ENCODE measurements at regions not wholly inside any gene's neighbourhood (a gene's known extent, or its start where the extent isn't known, plus 50 kb on each side); places are given as distances from the start of the nearest gene placed in this dataset.
"Not testable (repeated sequence)": the region's sequence is repeated elsewhere in the genome, so short reads cannot be mapped to it uniquely, and the experiment has no call there.

DNA sequence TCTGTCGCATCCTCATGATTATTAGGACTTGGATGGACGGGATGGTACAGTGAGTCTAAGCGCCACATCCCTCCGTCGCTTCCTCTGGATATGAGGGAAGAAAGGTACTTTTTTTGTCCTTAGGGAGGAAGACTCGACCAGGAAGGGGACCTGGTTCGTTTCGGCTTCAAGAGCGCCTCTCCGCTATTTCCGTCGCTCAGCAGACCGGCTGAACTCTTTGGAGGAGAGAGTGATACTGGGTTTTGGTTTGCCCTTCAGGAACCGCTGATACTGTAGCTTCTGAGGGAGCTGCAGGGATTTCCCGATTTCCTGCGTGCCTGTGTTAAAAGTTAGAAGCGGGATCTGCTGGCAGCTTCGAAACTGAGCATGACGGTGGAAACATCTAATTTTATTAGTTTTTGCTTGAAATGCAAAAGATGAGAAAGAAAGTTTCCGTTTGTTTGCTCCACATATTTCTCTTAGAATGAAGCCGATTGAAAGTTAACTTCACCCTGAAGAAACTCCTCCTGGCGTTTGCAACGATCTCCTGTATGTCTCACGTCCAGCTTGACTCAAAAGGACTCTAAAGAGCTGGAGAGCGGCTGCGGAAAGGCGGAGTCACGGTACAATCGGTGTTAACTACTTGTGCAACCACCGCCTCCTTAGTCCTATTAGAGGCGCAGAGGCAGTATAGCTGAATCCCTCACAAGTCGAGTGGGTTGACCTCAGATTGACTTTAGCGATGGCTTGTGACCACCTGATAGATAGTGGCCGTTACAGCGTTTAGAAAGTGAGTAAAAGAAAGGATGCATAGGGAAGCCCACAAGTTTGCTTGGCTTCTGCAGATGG is 129.4 kb downstream of the TRIM27 start:
- DNase-seq (ENCODE audit: low read depth in 1 of 2, low spot score in 1 of 2) = no peak

GRCh38 chr6:28800647-28801046 is 123.1 kb downstream of the TRIM27 start:
- DNase-seq (ENCODE audit: low read depth in 1 of 2, low spot score in 1 of 2) = not testable (repeated sequence)

- no peak for DNase-seq (ENCODE audit: low read depth in 1 of 2, low spot score in 1 of 2)
Measured at GRCh38 chr6:28802417-28803336, 121.1 kb downstream of the TRIM27 start.

GRCh38 chr6:28803337-28803709 is 120.5 kb downstream of the TRIM27 start:
- no peak for DNase-seq (ENCODE audit: low read depth in 1 of 2, low spot score in 1 of 2)

GRCh38 chr6:28807682-28808280 is 116.0 kb downstream of the TRIM27 start:
- DNase-seq (ENCODE audit: low read depth in 1 of 2, low spot score in 1 of 2) = no peak

DNA sequence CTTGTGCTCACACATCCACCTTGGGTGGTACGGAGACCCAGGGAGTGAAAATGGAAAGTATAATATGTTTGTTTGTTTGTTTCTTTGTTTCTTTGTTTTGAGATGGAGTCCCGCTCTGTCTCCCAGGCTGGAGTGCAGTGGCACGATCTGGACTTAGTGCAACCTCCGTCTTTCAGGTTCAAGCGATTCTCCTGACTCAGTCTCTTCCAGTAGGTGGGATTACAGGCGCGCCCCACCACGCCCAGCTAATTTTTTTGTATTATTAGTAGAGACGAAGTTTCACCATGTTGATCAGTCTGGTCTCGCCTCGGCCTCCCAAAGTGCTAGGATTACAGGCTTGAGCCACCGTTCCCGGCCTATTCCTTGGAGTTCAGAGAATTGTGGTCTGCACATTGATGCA is 115.4 kb downstream of the TRIM27 start:
- DNase-seq (ENCODE audit: low read depth in 1 of 2, low spot score in 1 of 2) = no peak

- DNase-seq (ENCODE audit: low read depth in 1 of 2, low spot score in 1 of 2) = no peak
Measured at GRCh38 chr6:28809947-28810658, 113.7 kb downstream of the TRIM27 start.

- no peak for DNase-seq (ENCODE audit: low read depth in 1 of 2, low spot score in 1 of 2)
Measured at GRCh38 chr6:28810659-28811053, 113.1 kb downstream of the TRIM27 start.

DNA sequence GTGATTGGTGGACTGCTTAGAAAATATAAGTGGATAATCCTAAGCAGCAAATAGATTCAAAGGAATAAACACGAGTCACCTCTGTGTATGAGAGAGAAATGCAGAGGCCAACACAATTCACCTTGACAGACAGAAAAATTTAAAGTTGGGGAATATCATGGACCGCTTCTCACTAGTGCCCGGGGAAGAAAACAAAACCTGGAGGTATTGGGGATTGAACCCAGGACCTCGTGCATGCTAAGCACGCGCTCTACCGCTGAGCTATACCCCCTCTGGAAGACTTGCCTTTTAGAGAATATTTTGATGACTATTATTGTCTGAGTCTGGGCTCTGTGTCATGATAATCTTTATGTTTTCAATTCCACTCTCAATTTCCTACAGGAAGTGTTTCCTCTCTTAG is 111.9 kb downstream of the TRIM27 start:
- no peak for DNase-seq (ENCODE audit: low read depth in 1 of 2, low spot score in 1 of 2)

DNA sequence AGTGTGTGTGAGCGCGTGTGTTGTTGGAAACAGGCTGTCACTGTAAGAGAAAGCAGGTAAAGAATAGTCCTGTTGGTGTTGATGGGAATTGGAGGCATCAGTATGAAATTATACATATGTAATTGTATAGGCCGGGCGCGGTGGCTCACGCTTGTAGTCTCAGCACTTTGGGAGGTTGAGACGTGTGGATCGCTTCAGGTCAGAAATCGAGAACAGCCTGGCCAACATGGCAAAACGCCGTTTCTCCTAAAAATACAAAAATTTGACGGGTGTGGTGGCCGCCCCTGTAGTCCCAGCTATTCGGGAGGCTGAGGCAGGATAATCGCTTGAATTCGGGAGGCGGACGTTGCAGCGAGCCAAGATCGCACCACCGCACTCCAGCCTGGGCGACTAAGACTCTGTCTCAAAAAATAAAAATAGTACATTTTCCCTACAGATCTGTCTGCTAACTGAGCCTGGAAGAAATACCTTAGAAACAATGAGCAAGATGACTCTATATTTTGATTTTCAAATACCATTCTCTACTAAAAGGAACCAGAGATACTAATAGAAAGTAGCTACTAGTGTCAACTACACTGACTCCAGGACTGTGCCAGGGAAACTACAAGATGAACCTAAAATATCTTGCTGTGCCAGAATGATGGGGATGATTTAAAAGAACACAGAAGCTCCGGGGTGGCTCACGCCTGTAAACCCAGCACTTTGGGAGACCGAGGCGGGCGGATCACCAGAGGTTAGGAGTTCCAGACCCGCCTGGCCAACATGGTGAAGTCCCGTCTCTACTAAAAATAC is 110.8 kb downstream of the TRIM27 start:
- no peak for DNase-seq (ENCODE audit: low read depth in 1 of 2, low spot score in 1 of 2)

DNA sequence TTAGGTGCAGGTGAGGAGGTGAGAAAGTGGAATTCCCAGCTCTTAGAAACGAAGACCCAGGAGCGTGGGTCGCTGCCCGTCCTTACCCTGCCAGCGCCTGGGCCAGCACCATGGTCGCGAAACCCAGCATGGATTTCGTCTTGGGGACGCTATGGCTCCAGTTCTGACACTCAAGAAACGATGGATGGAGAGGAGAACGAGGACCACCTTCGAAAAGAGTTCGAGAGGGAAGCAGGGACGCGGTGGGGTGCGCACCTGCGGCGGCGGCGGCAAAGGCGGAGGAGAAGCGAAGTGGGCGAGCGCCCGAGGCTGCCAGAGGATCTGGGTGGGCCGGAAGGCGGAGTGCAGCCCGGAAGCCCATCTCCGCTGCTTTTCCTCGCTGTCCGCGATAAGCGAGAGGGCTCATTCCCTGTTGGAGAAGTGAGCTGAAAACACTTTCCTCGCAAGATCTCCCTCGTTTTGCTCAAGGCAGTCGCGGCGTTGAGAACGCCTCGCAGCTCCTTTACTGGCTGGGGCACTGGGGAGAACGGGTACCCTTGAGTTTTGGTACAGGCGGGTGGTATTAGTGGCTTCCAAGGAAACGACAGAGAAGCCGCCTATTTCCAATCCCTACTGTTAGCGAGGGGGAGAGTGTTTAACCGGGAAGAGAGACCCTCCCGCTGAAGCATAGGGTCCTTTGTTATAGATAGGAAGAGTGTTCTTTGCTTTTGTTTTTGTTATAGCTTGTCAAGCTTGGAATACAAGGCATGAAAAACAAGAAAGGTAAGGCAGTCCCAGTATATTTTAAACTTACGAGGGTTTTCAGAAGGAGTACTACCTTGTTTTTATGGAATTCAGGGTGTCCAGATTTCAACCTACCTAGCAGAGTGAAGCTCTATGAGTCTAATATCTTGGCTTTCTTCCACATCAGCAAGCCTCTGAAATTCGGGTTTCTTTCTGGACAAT is 109.5 kb downstream of the TRIM27 start:
- no peak for DNase-seq (ENCODE audit: low read depth in 1 of 2, low spot score in 1 of 2)

DNA sequence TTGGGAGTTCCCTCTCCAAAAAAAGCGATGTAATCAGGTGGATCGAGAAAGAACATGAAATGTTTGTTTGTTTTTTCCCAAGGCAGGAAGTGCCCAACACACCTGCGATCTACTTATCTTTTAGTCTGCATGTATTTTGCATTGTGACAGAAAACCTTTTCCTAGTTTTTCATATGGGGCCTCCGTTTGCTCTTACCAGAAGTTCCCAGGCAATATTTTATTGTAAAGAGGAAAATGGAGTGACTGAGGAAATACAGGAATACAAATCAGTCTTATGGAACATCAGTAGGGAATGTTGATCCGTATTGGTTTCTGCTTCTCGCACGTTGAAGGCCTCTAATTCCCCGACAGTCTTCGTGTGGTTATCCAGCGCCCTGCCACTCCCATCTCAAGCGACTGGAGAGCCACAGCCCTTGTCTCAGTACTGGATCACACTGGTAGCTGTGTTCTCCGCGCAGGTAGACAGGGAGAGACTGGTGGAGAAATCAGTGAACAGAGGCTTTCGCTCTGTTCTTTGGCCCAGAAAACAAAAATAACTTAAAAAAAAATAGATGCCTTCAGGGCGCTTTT is 107.4 kb downstream of the TRIM27 start:
- no peak for DNase-seq (ENCODE audit: low read depth in 1 of 2, low spot score in 1 of 2)

- DNase-seq (ENCODE audit: low read depth in 1 of 2, low spot score in 1 of 2) = no peak
Measured at GRCh38 chr6:28816909-28817807, 106.6 kb downstream of the TRIM27 start.

- no peak for DNase-seq (ENCODE audit: low read depth in 1 of 2, low spot score in 1 of 2)
Measured at GRCh38 chr6:28817808-28818145, 106.0 kb downstream of the TRIM27 start.

GRCh38 chr6:28824793-28825731 is 98.7 kb downstream of the TRIM27 start:
- DNase-seq (ENCODE audit: low read depth in 1 of 2, low spot score in 1 of 2) = no peak

DNA sequence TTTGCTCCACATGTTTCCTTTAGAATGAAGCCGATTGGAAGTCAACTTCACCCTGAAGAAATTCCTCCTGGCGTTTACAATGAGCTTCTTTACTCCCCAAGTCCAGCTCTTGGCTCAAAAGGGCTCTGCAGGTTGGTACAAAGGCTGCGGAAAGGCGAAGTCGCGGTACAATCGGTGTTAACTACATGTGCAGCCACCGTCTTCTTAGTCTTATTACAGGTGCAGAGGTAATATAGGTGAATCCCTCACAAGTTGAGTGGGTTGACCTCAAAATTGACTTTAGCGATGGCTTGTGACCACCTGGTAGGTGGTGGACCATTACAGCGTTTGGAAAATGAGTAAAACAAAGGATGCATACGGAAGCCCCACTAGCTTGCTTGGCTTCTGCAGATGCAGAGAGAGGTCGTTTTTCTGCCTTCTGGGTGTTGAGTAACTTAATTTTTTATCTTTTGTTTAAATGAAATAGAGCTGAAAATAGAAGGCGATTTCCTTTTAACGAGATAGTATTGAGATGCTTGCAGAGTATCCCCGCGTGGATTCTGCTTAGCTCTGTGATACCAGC is 98.0 kb downstream of the TRIM27 start:
- DNase-seq (ENCODE audit: low read depth in 1 of 2, low spot score in 1 of 2) = no peak

DNA sequence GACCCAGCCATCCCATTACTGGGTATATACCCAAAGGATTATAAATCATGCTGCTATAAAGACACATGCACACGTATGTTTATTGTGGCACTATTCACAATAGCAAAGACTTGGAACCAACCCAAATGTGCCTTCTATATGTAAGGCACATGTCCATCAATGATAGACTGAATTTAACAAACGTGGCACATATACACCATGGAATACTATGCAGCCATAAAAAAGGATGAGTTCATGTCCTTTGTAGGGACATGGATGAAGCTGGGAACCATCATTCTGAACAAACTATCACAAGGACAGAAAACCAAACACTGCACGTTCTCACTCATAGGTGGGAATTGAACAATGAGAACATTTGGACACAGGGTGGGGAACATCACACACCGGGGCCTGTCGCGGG is 92.1 kb downstream of the TRIM27 start:
- not testable (repeated sequence) for DNase-seq (ENCODE audit: low read depth in 1 of 2, low spot score in 1 of 2)
